GM19397 (cell line): ENCODE measurements at regions not wholly inside any gene's neighbourhood (a gene's known extent, or its start where the extent isn't known, plus 50 kb on each side); places are given as distances from the start of the nearest gene placed in this dataset.

Source experiments
- ATAC-seq: cut with Tn5 transposase; IDR thresholded peaks from one replicate; pipeline ENCODE4 v1.9.1; 2021; ENCODE audit warnings: mild to moderate bottlenecking, moderate library complexity; ENCODE audit not compliant: unreplicated experiment

GRCh38 chr10:131519723-131520605 is 208.4 kb upstream of the TCERG1L start:
- ATAC-seq, result no peak

GRCh38 chr10:131531265-131532190 is 220.0 kb upstream of the TCERG1L start:
- ATAC-seq, result no peak

- no peak for ATAC-seq
Observed at GRCh38 chr10:131532291-131532690, 220.8 kb upstream of the TCERG1L start.

GRCh38 chr10:131532745-131533341 is 221.3 kb upstream of the TCERG1L start:
- no peak for ATAC-seq

GRCh38 chr10:131533846-131534526 is 222.5 kb upstream of the TCERG1L start:
- ATAC-seq, result no peak

- no peak for ATAC-seq
Observed at GRCh38 chr10:131534836-131535235, 223.3 kb upstream of the TCERG1L start.

- ATAC-seq, result no peak
Observed at GRCh38 chr10:131536676-131537075, 225.2 kb upstream of the TCERG1L start.

- ATAC-seq, result no peak
Observed at GRCh38 chr10:131537281-131537680, 225.8 kb upstream of the TCERG1L start.

- ATAC-seq, result no peak
Observed at GRCh38 chr10:131544495-131544894, 233.0 kb upstream of the TCERG1L start.

- ATAC-seq, result no peak
Observed at GRCh38 chr10:131546086-131546810, 234.7 kb upstream of the TCERG1L start.

GRCh38 chr10:131547129-131547799 is 235.7 kb upstream of the TCERG1L start:
- ATAC-seq, result no peak

- no peak for ATAC-seq
Observed at GRCh38 chr10:131548176-131548575, 236.7 kb upstream of the TCERG1L start.

GRCh38 chr10:131549116-131549515 is 237.6 kb upstream of the TCERG1L start:
- no peak for ATAC-seq

- ATAC-seq, result no peak
Observed at GRCh38 chr10:131553121-131553520, 241.6 kb upstream of the TCERG1L start.

GRCh38 chr10:131553581-131553980 is 242.1 kb upstream of the TCERG1L start:
- ATAC-seq, result no peak

GRCh38 chr10:131554821-131555220 is 243.3 kb upstream of the TCERG1L start:
- ATAC-seq, result no peak

GRCh38 chr10:131555406-131555805 is 243.9 kb upstream of the TCERG1L start:
- ATAC-seq, result no peak

GRCh38 chr10:131556061-131556896 is 244.8 kb upstream of the TCERG1L start:
- no peak for ATAC-seq
